ENCODE measurements at regions not wholly inside any gene's neighbourhood (a gene's known extent, or its start where the extent isn't known, plus 50 kb on each side); places are given as distances from the start of the nearest gene placed in this dataset.

- Histone ChIP-seq H2AFZ (ENCODE audit: low read length) (no peak overlapping the region), H3K79me2 (ENCODE audit: insufficient read depth, low read depth, low read length) (no peaks in the 10 kb centered on the region), H3K4me2 (ENCODE audit: low read length) (no peak overlapping the region), H3K9me3 (ENCODE audit: low read length) (no peaks in the 10 kb centered on the region), H4K20me1 (ENCODE audit: insufficient read depth, low read length) (no peaks in the 10 kb centered on the region), H3K4me1 (ENCODE audit: insufficient read depth, low read length, poor library complexity, severe bottlenecking) (no peaks in the 10 kb centered on the region), H3K9me2 (ENCODE audit: insufficient read depth, low read length) (no peaks in the 10 kb centered on the region), H3K36me3 (ENCODE audit: insufficient read depth, low read length) (no peaks in the 10 kb centered on the region), H3K4me3 (ENCODE audit: low read depth, low read length, poor library complexity, severe bottlenecking) (no peak overlapping the region), H3K27ac (ENCODE audit: low read depth, low read length, poor library complexity, severe bottlenecking) (no peak overlapping the region)
- no peak for DNase-seq (ENCODE audit: low spot score)
- CTCF ChIA-PET (ENCODE audit: unreplicated experiment): no interaction called here
- no TSS peak for BruUV-seq (replicated peaks)
- POLR2A ChIA-PET: no interaction called here
- intact Hi-C loops (cut with micrococcal nuclease; ENCODE audit: unreplicated experiment): no loop called here
- TF ChIP-seq CTCF (conservative IDR thresholded peaks at IDR 0.05; ENCODE audit: low read length) (no peak), EZH2phosphoT487 (IDR thresholded peaks at IDR 0.05; ENCODE audit: borderline replicate concordance, low read depth, low read length) (no peak)
These were observed 298.6 kb upstream of the SLC30A5 start for GRCh38 chr5:68795190-68795589.

DNA sequence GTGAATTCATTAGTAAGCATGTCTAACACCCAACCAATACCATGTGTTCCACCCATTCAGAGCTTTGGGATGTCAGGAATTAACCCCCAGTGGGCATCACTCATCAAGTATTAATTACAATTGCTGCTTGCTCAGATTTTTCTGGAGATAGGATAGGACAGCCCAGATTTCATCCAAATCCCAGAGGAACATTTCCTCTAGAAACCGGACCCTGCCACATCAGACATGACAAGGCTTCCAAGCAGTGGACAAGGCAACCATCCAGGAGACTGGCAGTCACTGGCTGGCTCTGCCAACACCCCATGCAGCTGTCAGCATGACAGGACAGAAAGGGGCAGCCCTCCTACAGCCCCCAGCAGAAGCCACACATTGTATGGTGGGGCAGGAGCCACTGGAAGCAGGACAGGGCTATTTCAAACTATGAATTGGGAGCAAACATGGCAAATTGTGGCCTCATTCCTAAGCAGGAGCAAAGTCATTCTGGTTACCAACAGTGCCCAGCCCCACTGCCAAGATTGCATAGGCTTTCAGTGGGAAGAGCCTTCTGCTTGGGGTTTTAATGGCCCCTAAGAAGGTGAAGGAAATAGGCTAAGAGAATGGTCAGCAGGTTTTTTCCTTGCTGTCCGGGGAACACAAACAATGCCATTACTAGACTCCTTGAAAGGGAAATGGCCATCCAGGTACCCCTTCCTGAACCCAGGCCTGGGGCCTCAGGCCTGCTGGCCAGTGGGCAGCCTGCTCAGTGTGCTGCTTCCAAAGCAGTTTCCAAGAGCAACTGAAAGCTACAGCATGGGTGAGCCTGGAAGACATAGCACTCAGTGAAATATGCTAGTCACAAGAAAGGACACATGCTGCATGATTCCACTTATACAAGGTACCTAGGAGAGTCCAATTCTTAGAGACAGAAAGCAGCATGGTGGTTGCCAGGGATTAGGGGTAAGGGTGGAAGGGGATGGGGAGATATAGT, 294.7 kb upstream of the SLC30A5 start:
- no peak for DNase-seq (ENCODE audit: low spot score)
- intact Hi-C loops (cut with micrococcal nuclease; ENCODE audit: unreplicated experiment): no loop called here
- no TSS peak for BruUV-seq (replicated peaks)
- H3K9me2 ChIP-seq (ENCODE audit: insufficient read depth, low read length): no peaks in the 10 kb centered on the region
- H4K20me1 ChIP-seq (ENCODE audit: insufficient read depth, low read length): no peaks in the 10 kb centered on the region
- POLR2A ChIA-PET: no interaction called here
- TF ChIP-seq EZH2phosphoT487 (IDR thresholded peaks at IDR 0.05; ENCODE audit: borderline replicate concordance, low read depth, low read length): no peak
- TF ChIP-seq CTCF (conservative IDR thresholded peaks at IDR 0.05; ENCODE audit: low read length): no peak
- no peak overlapping the region for H2AFZ ChIP-seq (ENCODE audit: low read length)
- no peaks in the 10 kb centered on the region for H3K36me3 ChIP-seq (ENCODE audit: insufficient read depth, low read length)
- CTCF ChIA-PET (ENCODE audit: unreplicated experiment): no interaction called here
- H3K4me3 ChIP-seq (ENCODE audit: low read depth, low read length, poor library complexity, severe bottlenecking): no peak overlapping the region
- no peaks in the 10 kb centered on the region for H3K79me2 ChIP-seq (ENCODE audit: insufficient read depth, low read depth, low read length)
- no peaks in the 10 kb centered on the region for H3K4me1 ChIP-seq (ENCODE audit: insufficient read depth, low read length, poor library complexity, severe bottlenecking)
- no peaks in the 10 kb centered on the region for H3K9me3 ChIP-seq (ENCODE audit: low read length)
- no peak overlapping the region for H3K4me2 ChIP-seq (ENCODE audit: low read length)
- no peak overlapping the region for H3K27ac ChIP-seq (ENCODE audit: low read depth, low read length, poor library complexity, severe bottlenecking)

GRCh38 chr5:68802430-68802829, 291.4 kb upstream of the SLC30A5 start:
- Histone ChIP-seq H2AFZ (ENCODE audit: low read length) (no peak overlapping the region), H3K79me2 (ENCODE audit: insufficient read depth, low read depth, low read length) (no peaks in the 10 kb centered on the region), H3K36me3 (ENCODE audit: insufficient read depth, low read length) (no peaks in the 10 kb centered on the region), H3K4me1 (ENCODE audit: insufficient read depth, low read length, poor library complexity, severe bottlenecking) (no peaks in the 10 kb centered on the region), H3K27ac (ENCODE audit: low read depth, low read length, poor library complexity, severe bottlenecking) (no peak overlapping the region), H4K20me1 (ENCODE audit: insufficient read depth, low read length) (no peaks in the 10 kb centered on the region), H3K9me2 (ENCODE audit: insufficient read depth, low read length) (no peaks in the 10 kb centered on the region), H3K4me3 (ENCODE audit: low read depth, low read length, poor library complexity, severe bottlenecking) (no peak overlapping the region), H3K4me2 (ENCODE audit: low read length) (no peak overlapping the region), H3K9me3 (ENCODE audit: low read length) (no peaks in the 10 kb centered on the region)
- BruUV-seq (replicated peaks): no TSS peak
- TF ChIP-seq CTCF (conservative IDR thresholded peaks at IDR 0.05; ENCODE audit: low read length): no peak
- TF ChIP-seq EZH2phosphoT487 (IDR thresholded peaks at IDR 0.05; ENCODE audit: borderline replicate concordance, low read depth, low read length): no peak
- ChIA-PET CTCF (ENCODE audit: unreplicated experiment) (no interaction called here), POLR2A (no interaction called here)
- intact Hi-C loops (cut with micrococcal nuclease; ENCODE audit: unreplicated experiment): no loop called here
- DNase-seq (ENCODE audit: low spot score): no peak
